Panc1 (cell line): ENCODE measurements at regions not wholly inside any gene's neighbourhood (a gene's known extent, or its start where the extent isn't known, plus 50 kb on each side); places are given as distances from the start of the nearest gene placed in this dataset.

Experiments used
- ATAC-seq: fragments of 200-7000 bp; cut with Tn5 transposase; 2 replicates; pipeline ENCODE4 v1.9.1; 2020; ENCODE audit warnings: mild to moderate bottlenecking, moderate library complexity
- BruUV-seq: library from RNA; stranded (reverse); fragments of 400-500 nt; replicated peaks from 2 replicates; lab custom pipeline; 2021; lab: Mats Ljungman, UMichigan
- CTCF ChIA-PET: fragments of 300-600 bp; sonication (Branson Sonifier 250); formaldehyde crosslinking; loops from one replicate; lab custom pipeline; 2022; ENCODE audit warnings: antibody characterized with exemption; lab: Charles Lee
- POLR2A ChIA-PET: fragments of 300-600 bp; sonication (Branson Sonifier 250); formaldehyde crosslinking; loops from one replicate; lab custom pipeline; 2022; ENCODE audit warnings: antibody characterized with exemption; lab: Charles Lee
- DNase-seq: peaks from one replicate; pipeline ENCODE4 v3.0.0-alpha.2; 2010; ENCODE audit warnings: low read depth, low spot score
- H3K27ac ChIP-seq: 2 replicates; pipeline ENCODE4 v1.5.1; 2011; ENCODE audit warnings: mild to moderate bottlenecking, low read length, inconsistent platforms
- H3K27me3 ChIP-seq: fragments of 200-500 bp; sonication (Bioruptor generic); 2 replicates; pipeline ENCODE4 v1.6.0; 2014; ENCODE audit warnings: low read length, inconsistent platforms; ENCODE audit not compliant: control insufficient read depth, insufficient read depth
- H3K36me3 ChIP-seq: fragments of 200-500 bp; sonication (Bioruptor generic); 2 replicates; pipeline ENCODE4 v1.5.1; 2014; ENCODE audit warnings: inconsistent platforms, mild to moderate bottlenecking, low read length, moderate library complexity; ENCODE audit not compliant: control insufficient read depth, insufficient read depth
- H3K4me1 ChIP-seq: 2 replicates; pipeline ENCODE4 v1.5.1; 2011; ENCODE audit warnings: inconsistent platforms, mild to moderate bottlenecking, low read length, moderate library complexity; ENCODE audit not compliant: control insufficient read depth, insufficient read depth
- H3K4me3 ChIP-seq, 2 experiments: 2 replicates each; pipeline ENCODE4 v1.5.1; 2011 to 2012; ENCODE audit warnings: low read depth in 2 of 2, low read length in 2 of 2, mild to moderate bottlenecking in 2 of 2, inconsistent platforms in 1 of 2, moderate library complexity in 1 of 2
- H3K9me3 ChIP-seq: fragments of 200-500 bp; sonication (Bioruptor generic); 2 replicates; pipeline ENCODE4 v1.5.1; 2014; ENCODE audit warnings: low read depth, mild to moderate bottlenecking, inconsistent platforms, low read length, moderate library complexity; ENCODE audit not compliant: control insufficient read depth, insufficient read depth
- CTCF ChIP-seq: fragments of 450-650 bp; IDR thresholded peaks from 2 replicates; pipeline ENCODE4 v1.5.1; 2017; ENCODE audit warnings: mild to moderate bottlenecking
- POLR2AphosphoS5 ChIP-seq: IDR thresholded peaks from 2 replicates; pipeline ENCODE4 v1.6.1; 2012; ENCODE audit warnings: mild to moderate bottlenecking, low read depth, low read length, moderate library complexity
- REST ChIP-seq, 2 experiments: IDR thresholded peaks; 2 replicates each; pipeline ENCODE4 v1.6.1; 2011 to 2012; ENCODE audit warnings: low read depth in 2 of 2, control low read depth in 1 of 2, low read length in 1 of 2, mild to moderate bottlenecking in 1 of 2, moderate library complexity in 1 of 2; ENCODE audit not compliant: insufficient read depth in 1 of 2
- SIN3A ChIP-seq: IDR thresholded peaks from 2 replicates; pipeline ENCODE4 v1.6.1; 2012; ENCODE audit warnings: low read depth, mild to moderate bottlenecking, low read length, moderate library complexity, borderline replicate concordance; ENCODE audit not compliant: insufficient read depth
- TCF7L2 ChIP-seq: IDR thresholded peaks from 2 replicates; pipeline ENCODE4 v1.6.1; 2011; ENCODE audit warnings: mild to moderate bottlenecking, low read depth, low read length, inconsistent platforms
- in situ Hi-C: cut with HindIII; loops from 2 replicates; pipeline ENCODE4 v1.10.0; 2016; ENCODE audit warnings: low sequenced_read_pairs, low pct_unique_long_range_greater_than_20kb
- intact Hi-C: fragments of 100-400 bp; cut with micrococcal nuclease; formaldehyde crosslinking; loops from one replicate; pipeline ENCODE4 v1.10.0; 2022; ENCODE audit not compliant: unreplicated experiment

GRCh38 chr1:193406901-193407300 is 220.5 kb upstream of the B3GALT2 start:
- Histone ChIP-seq H3K27ac (no peak overlapping the region), H3K9me3 (no peaks in the 10 kb centered on the region), H3K4me1 (no peaks in the 10 kb centered on the region), H3K4me3 (no peak overlapping the region), H3K27me3 (no peaks in the 10 kb centered on the region), H3K36me3 (no peaks in the 10 kb centered on the region)
- DNase-seq, result no peak
- TF ChIP-seq CTCF (peak; percentile 75; the same call in 1 of the 2 replicates), TCF7L2 (no peak)
- no peak for ATAC-seq
- in situ Hi-C loops (no loop called here), intact Hi-C loops (no loop called here)
- ChIA-PET CTCF (no interaction called here), POLR2A (no interaction called here)
- no TSS peak for BruUV-seq

GRCh38 chr1:193404236-193404635 is 217.8 kb upstream of the B3GALT2 start:
- no peak for ATAC-seq
- ChIA-PET CTCF (no interaction called here), POLR2A (no interaction called here)
- Histone ChIP-seq H3K27me3 (no peaks in the 10 kb centered on the region), H3K4me3 (no peak overlapping the region), H3K27ac (no peak overlapping the region), H3K4me1 (no peaks in the 10 kb centered on the region), H3K36me3 (no peaks in the 10 kb centered on the region), H3K9me3 (no peaks in the 10 kb centered on the region)
- intact Hi-C loops (no loop called here), in situ Hi-C loops (no loop called here)
- no peak for DNase-seq
- TF ChIP-seq TCF7L2 (no peak), REST (IDR thresholded peaks at IDR 0.05; ENCODE audit: insufficient read depth in 1 of 2, low read depth in 2 of 2, low read length in 1 of 2) (no peak), POLR2AphosphoS5 (no peak), SIN3A (no peak), CTCF (no peak)
- no TSS peak for BruUV-seq

- in situ Hi-C loops, result no loop called here
- CTCF ChIA-PET, result no interaction called here
- no TSS peak for BruUV-seq
- Histone ChIP-seq H3K4me1 (no peaks in the 10 kb centered on the region), H3K9me3 (no peaks in the 10 kb centered on the region), H3K27ac (no peak overlapping the region), H3K36me3 (no peaks in the 10 kb centered on the region), H3K4me3 (no peak overlapping the region), H3K27me3 (no peaks in the 10 kb centered on the region)
- TF ChIP-seq TCF7L2, result no peak
- TF ChIP-seq POLR2AphosphoS5, result no peak
- intact Hi-C loops, result no loop called here
- ATAC-seq (no peak), DNase-seq (no peak)
- POLR2A ChIA-PET, result interaction anchor here (0.6 kb wide), 1 partner anchor 31 kb away, joined by 3 read pairs; no protein-coding TSS in a partner anchor
Observed at GRCh38 chr1:193402977-193403376, 216.6 kb upstream of the B3GALT2 start.
